ENCODE measurements at regions not wholly inside any gene's neighbourhood (a gene's known extent, or its start where the extent isn't known, plus 50 kb on each side); places are given as distances from the start of the nearest gene placed in this dataset.

DNA sequence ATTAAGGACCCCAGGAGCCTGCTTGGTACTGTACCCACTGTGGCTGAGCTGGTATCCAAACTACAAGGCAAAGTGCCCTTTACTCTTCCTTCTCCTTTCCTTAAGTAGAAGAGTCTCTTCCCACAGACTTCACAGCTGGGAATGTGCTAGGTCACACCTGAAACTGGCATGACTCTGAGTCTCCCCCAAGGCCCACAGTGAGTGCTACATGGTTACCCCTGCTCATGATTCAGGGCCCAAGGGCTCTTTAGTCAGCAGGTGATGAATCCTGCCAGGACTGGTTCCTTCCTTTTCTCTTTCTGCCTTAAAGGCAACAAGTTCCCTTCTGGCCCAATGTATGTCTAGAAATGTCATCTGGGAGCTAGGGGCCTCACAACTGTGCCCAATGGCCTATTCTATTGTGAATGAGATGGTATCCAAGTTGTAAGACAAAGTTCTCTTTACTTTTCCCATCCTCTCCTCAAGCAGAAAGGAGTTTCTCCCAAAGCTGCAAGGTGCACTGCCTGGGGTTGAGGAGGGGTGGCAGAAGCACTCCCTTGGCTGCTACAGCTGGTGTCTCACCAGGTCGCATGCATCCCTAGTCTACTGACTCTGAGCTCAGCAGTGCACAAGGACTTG is 134.4 kb downstream of the TMEM38B start:
- TF ChIP-seq TOX (CRISPR knock-in tag; IDR thresholded peaks at IDR 0.05; ENCODE audit: borderline replicate concordance), result no peak
- TF ChIP-seq ESRRG (CRISPR knock-in tag; IDR thresholded peaks at IDR 0.05), result no peak
- no peak for TF ChIP-seq CSDC2 (CRISPR knock-in tag; IDR thresholded peaks at IDR 0.05)
- TF ChIP-seq ZFP30 (CRISPR knock-in tag; IDR thresholded peaks at IDR 0.05), result no peak
